Neural progenitor cell (in vitro differentiated cells): ENCODE measurements at regions not wholly inside any gene's neighbourhood (a gene's known extent, or its start where the extent isn't known, plus 50 kb on each side); places are given as distances from the start of the nearest gene placed in this dataset. TPM values are rescaled to one million over a fixed set of nuclear protein-coding genes. Genes with fewer than 3 reads are reported as not detected.

Source experiments
- DNase-seq: peaks from one replicate; pipeline ENCODE4 v3.0.0-alpha.2; 2016; ENCODE audit warnings: low spot score
- H2AFZ ChIP-seq: fragments of 200-600 bp; sonication (generic); replicated peaks from 2 replicates; pipeline ENCODE4 v1.6.1; 2016; ENCODE audit warnings: antibody characterized with exemption
- H3F3A ChIP-seq: fragments of 200-600 bp; sonication (generic); 2 replicates; pipeline ENCODE4 v1.6.1; 2016; ENCODE audit warnings: antibody characterized with exemption, low read depth
- H3K27ac ChIP-seq: fragments of 200-600 bp; sonication (generic); 2 replicates; pipeline ENCODE4 v1.5.1; 2016; ENCODE audit warnings: mild to moderate bottlenecking
- H3K27me3 ChIP-seq: fragments of 200-600 bp; sonication (generic); 2 replicates; pipeline ENCODE4 v1.6.1; 2016; ENCODE audit warnings: mild to moderate bottlenecking, moderate library complexity
- H3K36me3 ChIP-seq: fragments of 200-600 bp; sonication (generic); 2 replicates; pipeline ENCODE4 v1.5.1; 2016
- H3K4me1 ChIP-seq: fragments of 200-600 bp; sonication (generic); 2 replicates; pipeline ENCODE4 v1.6.1; 2016; ENCODE audit warnings: mixed run types
- H3K4me2 ChIP-seq: fragments of 200-600 bp; sonication (generic); 2 replicates; pipeline ENCODE4 v1.6.1; 2016
- H3K4me3 ChIP-seq: fragments of 200-600 bp; sonication (generic); 2 replicates; pipeline ENCODE4 v1.5.1; 2016
- H3K79me2 ChIP-seq: fragments of 200-600 bp; sonication (generic); 2 replicates; pipeline ENCODE4 v1.6.1; 2016; ENCODE audit warnings: low read depth
- H3K9ac ChIP-seq: fragments of 200-600 bp; sonication (generic); 2 replicates; pipeline ENCODE4 v1.6.1; 2016
- H3K9me3 ChIP-seq: fragments of 200-600 bp; sonication (generic); 2 replicates; pipeline ENCODE4 v1.5.1; 2016; ENCODE audit warnings: low read depth
- H4K20me1 ChIP-seq: fragments of 200-600 bp; sonication (generic); 2 replicates; pipeline ENCODE4 v1.6.1; 2016; ENCODE audit warnings: low read depth
- H3K27ac Mint-ChIP-seq: 3 replicates; pipeline ENCODE4 v1.8.0; 2021; ENCODE audit warnings: mixed read lengths
- H3K27me3 Mint-ChIP-seq: 2 replicates; pipeline ENCODE4 v1.8.0; 2022; ENCODE audit warnings: low read depth, mild to moderate bottlenecking, inconsistent platforms, moderate library complexity, mixed read lengths; ENCODE audit not compliant: insufficient read depth
- H3K36me3 Mint-ChIP-seq: 3 replicates; pipeline ENCODE4 v1.8.0; 2021; ENCODE audit warnings: mixed read lengths
- H3K4me1 Mint-ChIP-seq: 3 replicates; pipeline ENCODE4 v1.8.0; 2021; ENCODE audit warnings: mixed read lengths
- H3K4me3 Mint-ChIP-seq: 3 replicates; pipeline ENCODE4 v1.8.0; 2021; ENCODE audit warnings: mild to moderate bottlenecking, moderate library complexity, mixed read lengths
- H3K9me3 Mint-ChIP-seq: 3 replicates; pipeline ENCODE4 v1.8.0; 2020; ENCODE audit warnings: mixed read lengths
- CTCF ChIP-seq: fragments of 200-600 bp; sonication (generic); IDR thresholded peaks from 2 replicates; pipeline ENCODE4 v1.5.1; 2017; ENCODE audit warnings: antibody characterized with exemption, mild to moderate bottlenecking
- EZH2 ChIP-seq: fragments of 200-600 bp; sonication (generic); IDR thresholded peaks from 2 replicates; pipeline ENCODE4 v1.6.1; 2017; ENCODE audit warnings: antibody characterized with exemption, mild to moderate bottlenecking, moderate library complexity
- EZH2phosphoT487 ChIP-seq: fragments of 200-600 bp; sonication (generic); IDR thresholded peaks from 2 replicates; pipeline ENCODE4 v1.6.1; 2017; ENCODE audit warnings: antibody characterized with exemption
- small RNA-seq: library from RNA; depleted of rRNA; stranded (forward); fragments of <200 nt; gene quantifications from one replicate; pipeline ENCODE3, GENCODE V24; 2015

- H3K79me2 ChIP-seq, result no peaks in the 10 kb centered on the region
- H2AFZ ChIP-seq, result peak overlapping the region; percentile 74
- peaks cover 13% of the 10 kb centered on the region for H3F3A ChIP-seq
- no peak overlapping the region for H3K27ac Mint-ChIP-seq
- H3K9ac ChIP-seq, result no peak overlapping the region
- no peaks in the 10 kb centered on the region for H3K36me3 Mint-ChIP-seq
- H3K4me1 ChIP-seq, result peaks cover 5% of the 10 kb centered on the region
- H3K36me3 ChIP-seq, result no peaks in the 10 kb centered on the region
- no peak overlapping the region for H3K4me3 ChIP-seq
- no peaks in the 10 kb centered on the region for H4K20me1 ChIP-seq
- H3K27ac ChIP-seq, result no peak overlapping the region
- H3K9me3 ChIP-seq, result no peaks in the 10 kb centered on the region
- H3K9me3 Mint-ChIP-seq, result peaks cover 3% of the 10 kb centered on the region
- no peak overlapping the region for H3K4me3 Mint-ChIP-seq
- H3K4me1 Mint-ChIP-seq, result peaks cover 8% of the 10 kb centered on the region
- no peak overlapping the region for H3K4me2 ChIP-seq
- TF ChIP-seq EZH2phosphoT487 (no peak), CTCF (no peak), EZH2 (no peak)
- H3K27me3 ChIP-seq, result no peaks in the 10 kb centered on the region
- H3K27me3 Mint-ChIP-seq, result peaks cover 2% of the 10 kb centered on the region
- no peak for DNase-seq
Observed at GRCh38 chr3:59106085-59106648, 56.3 kb upstream of the CFAP20DC start.

DNA sequence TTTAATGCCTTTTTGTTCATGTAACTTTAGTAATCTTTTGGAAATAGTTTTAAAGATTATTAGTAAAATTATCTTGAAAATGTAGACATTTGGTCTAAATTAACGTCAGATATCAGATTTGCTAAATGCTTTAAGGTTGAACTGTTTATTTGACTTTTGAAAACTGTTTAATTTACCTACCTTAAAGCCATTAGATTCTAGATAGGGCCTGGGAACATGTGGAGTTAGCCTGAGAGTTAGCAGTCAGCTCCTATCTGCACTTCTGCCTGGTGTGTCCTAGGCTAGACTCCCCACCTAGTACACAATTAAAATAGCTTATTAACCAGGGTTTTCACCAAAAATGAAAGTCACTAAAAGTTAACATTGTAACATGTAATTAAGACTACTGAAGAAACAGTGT, 53.7 kb upstream of the CFAP20DC start:
- Histone ChIP-seq H2AFZ (no peak overlapping the region), H3K4me2 (no peak overlapping the region), H4K20me1 (no peaks in the 10 kb centered on the region), H3K4me3 (no peak overlapping the region), H3K9ac (no peak overlapping the region), H3K27me3 (no peaks in the 10 kb centered on the region), H3K36me3 (no peaks in the 10 kb centered on the region), H3K79me2 (no peaks in the 10 kb centered on the region), H3K4me1 (peaks cover 15% of the 10 kb centered on the region), H3K27ac (no peak overlapping the region), H3F3A (peaks cover 8% of the 10 kb centered on the region), H3K9me3 (no peaks in the 10 kb centered on the region)
- peaks cover 4% of the 10 kb centered on the region for H3K4me1 Mint-ChIP-seq
- TF ChIP-seq EZH2 (no peak), EZH2phosphoT487 (no peak)
- peaks cover 3% of the 10 kb centered on the region for H3K9me3 Mint-ChIP-seq
- no peak for DNase-seq
- no peaks in the 10 kb centered on the region for H3K36me3 Mint-ChIP-seq
- no peaks in the 10 kb centered on the region for H3K27me3 Mint-ChIP-seq
- H3K4me3 Mint-ChIP-seq, result no peak overlapping the region
- no peak overlapping the region for H3K27ac Mint-ChIP-seq

GRCh38 chr3:59101231-59101736, 51.5 kb upstream of the CFAP20DC start:
- Histone ChIP-seq H4K20me1 (no peaks in the 10 kb centered on the region), H3K79me2 (no peaks in the 10 kb centered on the region), H3K36me3 (no peaks in the 10 kb centered on the region), H3K4me3 (no peak overlapping the region), H3K9me3 (peaks cover 3% of the 10 kb centered on the region), H3F3A (peaks cover 8% of the 10 kb centered on the region), H3K4me2 (no peak overlapping the region), H3K9ac (no peak overlapping the region), H3K27ac (no peak overlapping the region), H3K4me1 (peaks cover 15% of the 10 kb centered on the region), H2AFZ (peak overlapping the region; percentile 48), H3K27me3 (no peaks in the 10 kb centered on the region)
- no peaks in the 10 kb centered on the region for H3K27me3 Mint-ChIP-seq
- DNase-seq, result no peak
- no peaks in the 10 kb centered on the region for H3K36me3 Mint-ChIP-seq
- H3K4me1 Mint-ChIP-seq, result peaks cover 4% of the 10 kb centered on the region
- H3K4me3 Mint-ChIP-seq, result no peak overlapping the region
- TF ChIP-seq EZH2phosphoT487 (no peak), CTCF (no peak), EZH2 (no peak)
- H3K9me3 Mint-ChIP-seq, result peaks cover 10% of the 10 kb centered on the region
- no peak overlapping the region for H3K27ac Mint-ChIP-seq

Small RNA genes lying in the stretch of these regions (small RNA-seq; reads per million reads assigned to genes)
- not detected for gene RF00017
